Hindlimb muscle (tissue), 1 donor: ENCODE measurements at regions not wholly inside any gene's neighbourhood (a gene's known extent, or its start where the extent isn't known, plus 50 kb on each side); places are given as distances from the start of the nearest gene placed in this dataset.

ENCODE experiments used
- DNase-seq: peaks from one replicate; pipeline ENCODE4 v3.0.0-alpha.2; 2013

GRCh38 chr13:105030851-105031250, 1504.6 kb downstream of the EFNB2 start:
- DNase-seq = no peak

- DNase-seq = no peak
Measured at GRCh38 chr13:105019073-105019472, 1516.4 kb downstream of the EFNB2 start.

GRCh38 chr13:105016266-105016665, 1519.2 kb downstream of the EFNB2 start:
- no peak for DNase-seq

GRCh38 chr13:105008604-105009003, 1526.9 kb downstream of the EFNB2 start:
- DNase-seq = no peak

DNA sequence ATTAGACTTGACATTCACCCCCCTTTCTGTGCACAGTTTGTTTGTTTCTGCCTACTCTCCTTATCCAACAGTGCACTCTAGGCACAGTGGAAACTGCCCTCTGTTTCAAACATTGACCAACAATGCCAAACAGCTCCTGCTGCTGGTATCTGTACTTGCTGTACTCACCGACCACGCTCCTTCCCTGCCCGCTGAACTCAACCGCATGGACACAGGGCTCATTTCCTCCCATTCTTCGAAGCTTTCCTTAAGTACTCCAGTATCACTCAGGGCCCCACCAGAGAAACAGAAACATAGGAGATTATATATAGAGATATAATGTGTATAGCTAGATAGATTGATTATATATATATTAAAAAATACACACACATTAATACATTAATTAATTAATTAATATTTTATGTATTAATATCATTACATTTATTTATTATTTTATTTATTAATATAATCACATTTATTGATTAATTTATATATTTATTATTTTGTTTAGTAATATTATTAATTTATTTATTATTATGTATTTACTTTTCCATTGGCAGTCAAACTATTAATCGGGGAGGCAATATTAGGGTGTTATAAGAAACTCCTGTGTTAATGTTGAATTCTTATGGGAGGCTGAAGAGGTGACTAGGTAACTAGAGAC, 1528.2 kb downstream of the EFNB2 start:
- no peak for DNase-seq

DNA sequence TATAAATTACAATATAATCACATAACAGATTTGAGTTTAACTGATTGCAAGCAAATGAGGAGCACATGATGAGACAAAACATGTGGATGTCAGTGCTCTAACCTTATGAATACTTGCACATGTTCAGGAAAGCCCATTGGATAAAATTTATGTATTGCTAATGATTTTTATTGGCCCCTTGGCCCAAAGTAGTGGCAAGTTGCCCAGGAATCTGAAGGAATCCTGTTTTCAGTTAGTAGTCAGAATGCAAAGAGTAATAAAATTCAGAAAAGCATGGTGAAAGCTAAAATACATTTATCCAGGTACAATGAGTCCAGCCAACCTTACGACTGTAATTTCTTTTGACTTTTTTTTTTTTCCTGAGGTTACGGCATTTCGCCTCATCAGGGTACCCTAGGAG, 1539.4 kb downstream of the EFNB2 start:
- peak; percentile 61 for DNase-seq

GRCh38 chr13:104993708-104994107, 1541.8 kb downstream of the EFNB2 start:
- DNase-seq = no peak

- DNase-seq = no peak
Measured at GRCh38 chr13:104987621-104988020, 1547.8 kb downstream of the EFNB2 start.

DNA sequence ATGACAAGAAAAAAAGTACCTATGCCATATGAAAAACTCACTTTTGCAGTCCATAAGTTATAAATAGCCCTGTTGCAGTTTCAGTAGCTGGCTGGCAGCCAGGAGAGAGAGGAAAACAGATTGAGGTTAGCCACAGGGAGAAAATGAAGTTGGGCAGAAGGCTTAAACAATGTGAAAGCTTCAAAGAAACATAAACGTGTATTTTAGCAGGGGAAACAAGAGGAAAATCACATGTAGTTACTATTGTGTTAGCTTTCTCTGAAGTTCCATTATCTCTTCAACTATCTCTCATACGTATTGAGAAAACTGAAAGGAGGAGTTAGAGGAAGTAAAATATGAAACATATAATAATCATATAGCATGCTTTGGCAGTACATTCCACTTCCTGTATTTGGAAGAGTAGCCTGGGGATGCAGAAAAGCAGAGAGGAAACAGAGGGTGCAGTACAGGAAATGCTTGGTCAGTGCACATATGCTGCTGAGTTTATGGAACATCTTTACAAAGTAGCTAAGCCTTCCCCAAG, 1551.1 kb downstream of the EFNB2 start:
- DNase-seq = peak; percentile 59

DNA sequence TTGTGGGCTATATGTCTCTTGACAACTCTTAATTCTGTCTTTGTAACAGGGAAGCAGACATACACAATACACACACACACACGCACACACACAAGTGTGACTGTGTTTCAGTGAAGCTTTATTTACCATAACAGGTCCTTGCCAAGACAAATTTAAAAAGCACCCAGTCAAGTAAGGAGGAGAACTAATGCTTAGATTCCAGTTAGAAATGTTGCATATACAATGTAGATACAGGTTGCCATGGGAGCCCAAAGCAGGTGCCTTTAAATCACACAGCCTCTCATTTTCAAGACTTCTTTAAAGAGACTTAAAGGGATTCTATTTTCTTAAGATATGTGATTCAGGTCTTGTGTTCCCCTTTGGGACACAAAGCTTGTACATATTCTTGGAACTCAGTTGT, 1551.9 kb downstream of the EFNB2 start:
- no peak for DNase-seq

GRCh38 chr13:104980586-104980985, 1554.9 kb downstream of the EFNB2 start:
- DNase-seq = no peak

- DNase-seq = peak; percentile 15
Measured at GRCh38 chr13:104979281-104980030, 1556.0 kb downstream of the EFNB2 start.

DNA sequence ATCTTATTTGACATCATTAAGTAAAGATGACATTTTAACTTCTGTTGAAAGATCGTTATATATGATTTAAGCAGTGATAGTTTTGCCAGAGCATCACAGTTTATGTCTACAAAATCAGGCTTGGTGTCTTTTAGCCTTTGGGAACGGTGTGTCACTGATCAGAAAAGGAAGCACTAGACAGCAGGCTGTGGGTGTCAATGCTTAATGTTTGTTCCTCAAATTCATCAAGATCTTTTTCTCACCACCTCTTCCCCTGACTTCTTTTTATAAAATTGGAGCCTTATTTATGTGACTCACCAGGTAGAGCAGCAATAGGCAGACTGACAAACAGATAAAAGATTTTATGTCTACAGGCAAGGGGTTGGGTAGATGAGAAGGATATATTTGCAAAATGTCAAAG, 1558.5 kb downstream of the EFNB2 start:
- no peak for DNase-seq

GRCh38 chr13:104975272-104975671, 1560.2 kb downstream of the EFNB2 start:
- no peak for DNase-seq

GRCh38 chr13:104968876-104969275, 1566.6 kb downstream of the EFNB2 start:
- DNase-seq = no peak

GRCh38 chr13:104967836-104968630, 1567.4 kb downstream of the EFNB2 start:
- DNase-seq = no peak

DNA sequence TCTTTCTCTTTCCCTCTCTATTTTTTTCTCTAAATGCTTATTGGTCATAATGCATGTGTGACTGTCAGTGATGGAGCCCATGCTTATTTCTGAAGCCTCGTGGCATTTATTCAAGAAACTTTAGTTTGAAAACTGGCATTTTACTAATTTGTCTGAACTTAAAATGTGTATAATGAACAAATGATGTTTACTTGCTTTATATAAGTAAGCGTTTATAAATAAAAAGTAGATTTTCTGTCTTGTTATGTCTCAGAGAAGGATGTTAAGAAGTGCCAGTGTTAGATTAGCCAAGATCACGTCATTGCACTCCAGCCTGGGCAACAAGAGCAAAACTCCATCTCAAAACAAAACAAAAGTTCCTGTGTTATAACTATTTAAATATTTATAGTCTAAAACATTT, 1568.1 kb downstream of the EFNB2 start:
- no peak for DNase-seq

DNA sequence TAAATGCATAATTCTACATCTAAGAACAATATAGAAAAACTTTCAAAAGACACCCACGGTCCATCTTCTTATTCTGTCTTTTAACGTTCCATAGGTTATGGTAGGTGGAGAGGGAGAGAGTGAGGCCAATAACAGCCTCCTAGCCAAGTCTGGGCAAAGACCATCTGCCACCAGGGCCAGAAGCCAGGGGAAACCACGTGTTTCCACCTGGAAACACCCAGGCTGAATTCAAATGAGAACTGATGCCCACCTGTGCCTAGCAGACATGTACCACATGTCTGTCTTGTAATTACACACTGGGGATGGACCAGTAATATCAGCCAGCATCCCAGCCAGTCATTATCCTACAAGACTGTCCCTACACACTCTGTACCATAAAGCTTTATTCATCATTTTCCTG, 1573.1 kb downstream of the EFNB2 start:
- no peak for DNase-seq

DNA sequence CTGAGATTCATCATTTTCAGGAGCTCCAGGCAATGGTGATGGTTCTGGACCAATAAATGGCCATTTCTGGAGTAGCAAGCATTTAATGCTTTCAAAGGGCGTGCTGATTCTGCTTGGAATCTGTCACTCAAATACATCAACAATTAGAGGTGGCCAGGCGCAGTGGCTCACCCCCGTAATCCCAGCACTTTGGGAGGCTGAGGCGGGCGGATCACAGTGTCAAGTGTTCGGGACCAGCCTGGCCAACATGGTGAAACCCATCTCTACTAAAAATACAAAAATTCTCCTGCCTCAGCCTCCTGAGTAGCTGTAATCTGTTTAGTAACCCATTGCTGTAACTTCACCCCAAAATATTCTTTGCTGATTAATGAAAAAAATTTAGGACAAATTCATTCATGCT, 1574.2 kb downstream of the EFNB2 start:
- DNase-seq = no peak

DNA sequence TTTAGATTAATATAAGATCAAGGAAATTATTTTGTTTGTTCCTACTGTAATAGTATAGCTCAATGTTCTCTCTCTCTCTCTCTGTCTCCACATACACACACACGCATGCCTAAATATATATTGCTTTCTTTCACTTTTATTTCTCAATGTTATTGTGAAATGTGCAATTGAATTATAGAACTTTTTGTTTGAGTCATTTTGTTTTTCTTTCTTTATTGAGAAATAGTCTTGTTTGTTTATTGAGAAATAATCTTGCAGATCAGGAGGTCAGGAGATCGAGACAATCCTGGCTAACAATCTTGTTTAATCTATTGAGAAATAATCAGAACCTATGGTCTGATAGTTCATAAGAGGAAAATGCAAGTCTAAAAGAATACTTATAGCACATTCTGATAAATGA, 1581.3 kb downstream of the EFNB2 start:
- no peak for DNase-seq

DNA sequence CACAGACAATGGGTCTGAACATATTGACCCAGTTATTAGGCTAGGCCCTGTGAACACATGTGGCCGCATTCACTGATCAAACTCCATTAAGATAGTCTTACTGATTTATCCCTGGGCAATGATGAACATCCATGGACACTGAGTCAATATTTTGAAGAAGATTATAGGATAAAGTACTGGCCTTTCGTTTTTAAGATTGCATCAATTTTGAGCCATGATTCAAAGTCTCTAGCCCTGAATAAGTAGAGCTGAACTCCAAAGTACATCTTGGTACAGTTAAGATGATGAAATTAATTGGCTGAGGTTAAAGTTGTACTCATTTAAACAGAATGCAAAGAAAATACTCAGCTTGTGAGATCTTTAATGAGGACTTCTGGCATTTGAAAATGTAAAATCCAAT, 1581.9 kb downstream of the EFNB2 start:
- DNase-seq = no peak

GRCh38 chr13:104949840-104950740, 1585.4 kb downstream of the EFNB2 start:
- DNase-seq = peak; percentile 56
